ENCODE measurements at regions not wholly inside any gene's neighbourhood (a gene's known extent, or its start where the extent isn't known, plus 50 kb on each side); places are given as distances from the start of the nearest gene placed in this dataset.
"Not testable (repeated sequence)": the region's sequence is repeated elsewhere in the genome, so short reads cannot be mapped to it uniquely, and the experiment has no call there.

DNA sequence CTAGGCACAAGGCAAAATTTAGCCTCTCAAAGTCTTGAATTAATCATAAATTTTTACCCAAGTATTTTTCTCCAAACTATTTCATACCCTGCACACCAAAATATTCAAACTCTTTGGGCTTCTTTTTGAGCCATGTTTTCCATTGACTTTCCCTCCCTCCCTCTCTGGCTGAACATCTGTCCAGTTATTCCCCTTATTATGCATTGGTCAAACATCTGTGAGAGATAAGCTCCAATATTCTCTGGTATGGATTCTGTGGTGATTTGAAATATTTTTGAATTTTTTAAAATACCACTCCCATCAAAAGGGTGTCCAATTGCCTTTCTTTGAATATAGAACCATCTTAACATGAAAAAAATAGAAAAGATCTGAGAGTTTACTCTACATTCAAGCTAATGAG, 244.2 kb downstream of the RFPL4B start:
- no peak for DNase-seq

DNA sequence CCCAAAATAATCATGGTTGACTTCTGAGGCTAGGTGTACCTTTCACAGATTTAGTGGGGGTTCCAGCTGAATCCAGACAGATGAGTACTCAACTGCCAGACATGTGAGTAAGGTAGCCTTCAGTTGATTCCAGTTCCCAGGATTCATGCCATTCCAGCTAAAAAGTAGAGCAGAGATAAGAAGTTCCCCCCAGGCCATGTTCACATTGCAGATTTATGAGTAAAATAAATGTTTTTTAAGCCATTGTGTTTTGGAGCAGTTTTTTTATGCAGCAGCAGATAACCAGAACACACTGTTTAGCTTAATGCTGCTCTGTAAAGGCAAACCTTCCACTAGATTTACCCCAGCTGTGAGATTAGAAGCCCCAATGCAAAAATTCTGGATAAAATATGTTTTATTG, 245.0 kb downstream of the RFPL4B start:
- DNase-seq: no peak

DNA sequence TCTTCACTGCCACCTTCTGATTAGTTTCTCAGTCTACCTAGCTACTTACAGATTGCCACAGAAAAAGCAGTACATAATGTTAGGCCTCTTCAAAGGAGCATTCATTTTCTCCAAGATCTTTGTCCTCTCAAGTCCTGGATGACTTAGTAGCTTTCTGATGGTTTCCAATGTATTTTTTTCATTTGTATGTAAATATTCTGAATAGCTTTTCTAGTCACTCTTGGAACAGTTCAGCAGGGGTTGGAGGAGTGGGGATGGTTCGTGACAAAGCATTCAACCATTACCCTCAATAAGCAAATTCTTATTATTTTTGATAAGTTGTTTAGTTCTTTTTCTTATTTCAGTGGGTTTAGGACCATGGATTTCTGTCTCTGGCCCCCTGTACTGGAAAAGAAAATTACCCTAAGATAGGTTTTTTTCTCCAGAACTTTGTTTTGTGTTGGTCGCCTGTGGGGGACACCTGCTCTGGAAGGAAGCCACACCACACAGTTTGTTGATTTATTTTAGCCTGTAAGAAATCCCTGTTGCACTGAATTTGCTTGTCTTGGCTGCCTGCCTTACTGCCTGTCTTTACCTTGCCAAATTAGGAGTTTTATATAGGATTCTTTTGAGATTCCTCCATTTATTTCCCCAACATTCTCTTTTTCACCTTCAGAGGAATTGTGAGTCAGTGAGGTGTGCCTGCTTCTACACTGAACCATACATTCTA, 247.9 kb downstream of the RFPL4B start:
- no peak for DNase-seq

DNA sequence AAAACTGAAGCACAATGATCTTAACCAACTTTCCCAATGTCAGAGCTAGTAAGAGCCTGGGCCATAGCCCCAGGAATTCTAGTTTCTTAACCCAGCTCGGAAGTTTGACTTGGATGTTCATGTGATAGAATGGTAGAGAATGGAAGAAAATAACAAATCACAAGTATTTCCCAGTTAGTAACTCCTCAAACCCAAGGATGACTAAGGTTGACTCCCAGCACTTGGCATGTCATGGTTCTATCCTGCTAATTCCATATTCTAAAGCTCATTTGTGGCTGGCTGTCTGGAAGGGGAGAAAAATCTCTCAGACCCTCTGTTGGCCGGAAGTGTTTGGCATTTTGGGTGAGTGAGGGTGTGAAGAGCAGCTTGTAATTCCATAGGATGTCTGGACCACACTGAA, 248.7 kb downstream of the RFPL4B start:
- no peak for DNase-seq

DNA sequence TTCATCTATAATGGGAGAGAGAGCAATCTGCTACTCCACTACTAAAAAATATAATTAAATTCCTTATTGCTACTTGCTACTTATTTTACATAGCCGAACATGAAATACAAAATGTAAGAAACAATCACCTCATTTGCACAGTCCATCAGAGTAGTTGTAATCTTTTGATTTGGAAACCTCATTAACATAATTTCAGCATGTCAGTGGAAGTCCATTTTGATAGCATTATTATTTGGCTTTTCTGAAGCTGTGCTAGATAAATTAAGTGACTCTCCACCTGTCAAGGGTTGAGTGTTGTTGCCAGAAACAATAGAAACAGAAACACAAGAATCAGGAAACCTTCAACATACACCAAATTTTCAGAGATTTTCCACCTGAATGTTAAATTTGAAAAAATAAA, 250.0 kb downstream of the RFPL4B start:
- DNase-seq: no peak

DNA sequence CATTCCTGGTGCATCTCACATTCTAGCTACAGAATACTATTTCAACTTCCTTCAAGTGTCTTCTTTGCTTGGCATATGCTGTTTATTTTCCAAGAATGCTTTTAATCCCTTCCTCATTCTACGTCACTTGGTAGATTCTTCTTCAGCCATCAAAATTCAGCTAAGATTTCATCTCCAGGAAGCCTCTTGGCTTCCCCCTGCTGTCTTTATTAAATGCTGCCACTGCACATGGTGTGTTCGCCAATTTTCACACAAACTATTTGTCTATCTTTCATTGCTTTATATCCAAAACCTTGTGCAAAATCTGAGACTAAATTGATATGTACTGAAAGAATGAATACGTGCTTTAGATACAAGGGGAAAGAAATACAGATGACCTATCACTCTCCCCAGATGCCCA, 253.0 kb downstream of the RFPL4B start:
- no peak for DNase-seq

DNA sequence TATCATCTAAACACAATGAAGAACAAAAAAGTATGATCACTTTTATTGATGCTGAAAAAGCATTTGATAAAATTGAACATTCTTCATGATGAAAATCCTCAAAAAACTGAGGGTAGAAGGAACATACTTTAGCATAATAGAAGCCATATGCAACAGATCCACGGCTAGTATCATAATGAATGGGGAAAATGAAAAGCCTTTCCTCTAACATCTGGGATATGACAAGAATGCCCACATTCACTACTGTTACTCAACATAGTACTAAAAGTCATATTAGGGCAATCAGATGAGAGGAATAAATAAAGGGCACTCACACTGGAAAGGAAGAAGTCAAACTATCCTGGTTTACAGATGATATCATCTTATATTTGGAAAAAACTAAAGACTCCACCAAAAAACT, 256.6 kb downstream of the RFPL4B start:
- DNase-seq: no peak

DNA sequence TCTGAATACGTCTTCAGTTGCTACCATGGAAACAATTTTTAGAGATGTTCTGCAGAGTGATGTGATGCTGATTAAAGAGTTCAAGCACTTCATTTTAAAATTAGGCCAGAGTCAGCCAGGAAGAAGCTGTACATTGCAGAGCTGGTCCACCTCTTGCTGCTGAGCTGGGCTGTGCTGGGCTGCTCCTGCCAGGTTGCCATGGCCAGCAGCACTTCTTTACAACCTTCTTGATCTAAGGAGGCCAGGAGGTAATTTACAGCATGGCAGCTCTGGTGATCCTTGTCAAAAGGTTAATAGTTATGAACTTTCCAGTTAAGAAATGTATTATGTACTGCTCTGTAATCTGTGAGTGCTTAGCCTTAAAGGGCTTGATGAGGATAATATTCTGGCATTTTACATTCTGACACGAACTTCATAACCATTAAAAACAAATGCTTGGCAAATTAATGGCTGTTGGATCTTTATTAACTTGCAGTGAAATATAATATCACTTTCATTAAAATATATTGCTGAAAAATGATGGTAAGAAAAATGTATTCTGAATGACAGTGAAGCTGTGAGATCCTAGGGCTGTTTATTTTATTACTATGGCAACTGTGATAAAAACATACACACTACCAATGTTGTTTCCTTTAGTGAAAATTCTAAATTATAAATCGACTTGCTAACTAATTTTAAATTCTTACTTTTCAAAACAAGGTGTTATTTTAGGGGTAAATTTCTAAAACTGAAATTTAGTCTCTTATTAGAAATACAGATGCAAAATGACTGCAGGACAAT, 259.7 kb downstream of the RFPL4B start:
- no peak for DNase-seq

DNA sequence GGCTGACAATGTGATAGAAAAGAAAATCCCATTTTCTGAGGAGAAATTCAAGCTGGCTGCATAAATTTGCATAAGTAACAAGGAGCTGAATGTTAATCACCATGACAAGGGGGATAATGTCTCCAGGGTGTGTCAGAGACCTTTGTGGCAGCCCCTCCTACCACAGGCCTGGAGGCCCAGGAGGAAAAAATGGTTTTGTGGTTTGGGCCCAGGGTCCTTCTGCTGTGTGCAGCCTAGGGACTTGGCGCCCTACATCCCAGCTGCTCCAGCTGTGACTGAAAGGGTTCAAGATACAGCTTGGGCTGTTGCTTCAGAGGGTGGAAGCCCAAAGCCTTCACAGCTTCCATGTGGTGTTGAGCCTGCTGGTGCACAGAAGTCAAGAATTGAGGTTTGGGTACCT, 261.8 kb downstream of the RFPL4B start:
- not testable (repeated sequence) for DNase-seq

DNA sequence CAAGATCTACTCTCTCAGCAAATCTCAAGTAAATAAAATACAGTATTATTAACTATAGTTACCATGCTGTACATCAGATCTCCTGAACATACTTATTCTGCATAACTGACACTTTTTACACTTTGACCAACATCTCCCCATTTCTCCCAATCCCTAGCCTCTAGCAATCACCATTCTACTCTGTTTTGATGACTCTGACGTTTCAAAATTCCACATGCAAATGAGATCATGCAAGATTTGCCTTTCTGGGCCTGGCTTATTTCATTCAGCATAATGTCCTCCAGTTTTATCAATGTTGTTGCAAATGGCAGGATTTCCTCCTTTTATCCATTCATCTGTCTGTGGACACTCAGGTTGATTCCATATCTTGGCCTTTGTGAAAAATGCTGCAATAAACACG, 266.3 kb downstream of the RFPL4B start:
- no peak for DNase-seq

DNA sequence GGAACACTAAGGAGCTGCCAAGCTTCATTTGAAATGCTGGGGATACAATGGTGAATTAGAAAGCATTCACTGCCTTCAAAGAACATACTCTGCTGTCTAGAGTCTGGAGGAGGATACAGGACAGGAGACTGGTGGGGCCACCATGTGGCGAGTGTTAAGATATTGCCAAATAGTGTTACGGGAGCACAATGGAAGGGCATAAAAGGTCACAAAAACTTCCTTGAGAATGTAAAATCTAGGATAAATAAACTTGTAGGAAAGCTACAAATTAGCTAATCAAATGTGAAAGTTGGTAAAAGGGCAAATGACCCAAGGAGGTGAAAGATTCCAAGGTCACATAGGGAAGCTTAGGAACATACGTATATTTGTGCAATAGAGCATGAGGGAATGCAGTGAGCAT, 271.7 kb downstream of the RFPL4B start:
- DNase-seq: no peak

DNA sequence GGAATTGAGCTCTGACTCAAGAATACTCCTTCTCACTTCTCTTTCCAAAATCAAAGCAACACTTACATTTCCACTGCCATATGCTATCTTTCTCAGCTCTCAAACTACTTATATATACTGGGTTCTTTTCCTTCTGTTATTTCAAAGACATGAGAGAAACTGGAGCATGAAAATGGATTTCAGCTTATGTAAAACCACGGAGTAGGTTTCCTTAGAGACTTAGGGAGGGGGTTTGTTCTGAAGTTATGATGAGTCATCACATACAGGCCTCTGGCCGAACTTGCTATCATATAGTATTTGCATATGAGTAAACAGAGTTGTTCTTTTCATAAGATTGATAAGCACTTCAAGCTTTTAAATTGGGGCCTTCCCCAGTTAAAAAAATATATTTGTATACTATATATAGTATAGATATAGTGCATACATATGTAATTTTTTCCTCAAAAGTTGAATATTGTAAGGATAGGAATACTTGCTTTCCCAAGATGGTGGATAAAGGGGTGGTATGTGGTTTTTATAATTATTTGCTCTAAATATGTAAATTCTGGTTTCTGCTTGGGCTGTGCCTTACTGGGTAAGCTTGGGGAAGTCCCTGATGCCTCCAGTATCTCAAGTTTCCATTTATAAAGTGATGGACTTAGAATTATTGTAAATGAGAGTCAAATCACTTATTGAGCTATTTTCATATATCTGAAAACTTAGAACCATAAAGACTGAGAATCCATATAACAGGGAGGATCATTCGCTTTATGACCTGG, 273.9 kb downstream of the RFPL4B start:
- DNase-seq: no peak

DNA sequence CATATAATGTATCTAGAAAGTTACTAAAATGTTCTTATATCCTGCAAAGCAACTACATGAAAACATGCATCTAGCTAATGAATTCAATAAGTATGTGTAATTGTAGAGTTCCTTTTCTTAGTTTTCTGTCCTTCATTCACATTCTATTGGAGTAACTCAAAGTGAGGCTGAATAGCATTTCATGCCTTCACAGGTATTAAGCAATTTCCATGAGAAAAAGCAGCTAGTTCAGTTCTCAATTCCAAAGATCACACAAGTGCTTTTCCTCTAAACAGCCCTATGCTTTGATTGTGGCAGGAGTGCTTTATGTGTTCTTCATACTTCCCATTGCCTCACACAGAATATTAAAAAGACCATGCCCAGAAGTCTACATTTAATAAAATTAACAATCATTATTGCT, 274.9 kb downstream of the RFPL4B start:
- DNase-seq: no peak

DNA sequence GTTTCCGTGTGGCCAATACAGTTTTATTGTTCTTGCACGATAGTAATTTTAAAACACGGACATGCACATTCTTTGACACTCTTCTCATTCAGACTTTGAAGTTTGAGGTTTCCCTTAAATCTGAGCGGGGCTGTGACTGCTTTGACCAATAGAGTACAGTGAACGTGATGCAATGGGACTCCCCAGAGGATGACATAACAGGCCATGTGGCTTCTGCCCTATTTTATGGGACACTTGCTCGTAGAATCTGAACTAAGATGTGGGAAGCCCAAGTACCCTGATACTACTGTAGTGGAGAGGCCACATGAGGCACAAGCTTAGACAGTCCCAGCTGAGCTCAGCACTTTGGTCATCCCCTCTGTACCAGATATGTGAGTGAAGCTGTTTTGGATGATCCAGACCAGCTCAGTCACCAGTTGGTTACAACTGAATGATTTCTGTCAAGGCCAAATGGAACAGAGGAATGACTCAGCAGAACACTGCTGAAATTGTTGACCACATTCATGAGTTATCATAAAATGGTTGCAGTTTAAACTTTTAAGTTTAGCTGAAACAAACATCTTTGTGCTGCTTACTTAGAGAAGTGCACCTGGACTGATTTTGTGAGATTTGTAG, 279.4 kb downstream of the RFPL4B start:
- DNase-seq: no peak

DNA sequence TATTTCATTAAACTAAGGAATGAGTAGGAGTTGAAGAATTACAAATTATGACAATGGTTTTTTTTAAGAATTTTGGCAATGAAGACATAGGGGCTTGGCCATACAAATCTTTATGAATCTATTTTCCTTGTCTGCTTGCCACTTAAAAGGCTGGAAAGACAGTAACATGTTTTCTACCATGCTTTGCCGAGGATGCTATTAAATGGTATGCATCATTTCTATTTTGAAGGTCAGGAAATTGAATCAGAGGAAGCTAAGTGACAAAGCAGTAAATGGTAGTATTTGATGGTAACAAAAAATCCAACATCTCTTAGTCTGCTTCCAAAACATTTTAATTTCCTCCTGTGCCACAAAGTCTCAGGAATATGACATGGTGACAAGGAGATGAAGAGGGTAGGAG, 287.2 kb downstream of the RFPL4B start:
- no peak for DNase-seq

DNA sequence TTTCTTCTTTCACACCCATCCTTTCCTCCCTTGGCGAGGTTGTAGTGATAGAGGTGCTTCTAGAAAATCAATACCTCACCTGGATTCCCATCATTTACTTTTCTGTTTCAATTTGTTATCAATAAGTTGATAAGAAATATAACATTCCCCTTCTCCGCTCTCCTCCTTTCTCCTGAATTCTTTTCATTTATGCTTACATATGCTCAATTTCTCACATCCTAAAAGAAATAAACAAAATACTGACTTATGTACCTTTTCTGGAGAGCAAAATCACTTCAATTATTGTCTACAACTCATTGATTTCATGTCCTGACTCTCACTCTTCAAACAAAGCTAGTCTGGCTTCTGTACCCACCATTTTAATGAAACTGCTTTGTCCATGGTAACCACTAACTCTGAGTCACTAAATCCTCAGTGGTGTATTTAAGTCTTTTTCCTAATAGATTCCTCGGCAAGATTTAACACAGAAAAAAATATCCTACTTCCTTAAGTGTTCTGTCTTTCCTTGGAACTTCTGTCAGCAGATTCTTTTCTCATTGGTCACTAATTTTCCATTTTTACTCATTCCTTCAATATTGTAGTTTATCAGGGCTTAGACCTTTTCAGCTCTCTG, 289.6 kb downstream of the RFPL4B start:
- no peak for DNase-seq

DNA sequence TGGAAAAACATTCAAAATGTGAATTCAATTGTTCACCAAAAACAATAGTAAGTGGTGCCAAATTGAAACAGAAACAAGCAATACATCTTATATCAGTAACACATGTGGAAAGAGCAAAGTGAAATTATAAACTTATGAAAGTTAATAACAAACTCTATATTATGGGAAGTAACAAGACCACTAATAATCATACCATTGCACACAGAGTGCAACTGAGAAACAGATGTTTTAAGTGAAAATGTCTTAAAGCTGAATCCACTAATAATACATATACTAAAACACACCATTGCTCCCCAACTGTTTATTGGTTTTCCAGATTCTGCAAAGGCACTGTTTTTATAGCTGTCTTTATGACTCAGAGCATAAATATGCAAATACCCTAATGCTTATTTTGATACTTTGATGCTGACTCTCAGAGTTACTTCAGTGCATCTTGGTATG, 292.3 kb downstream of the RFPL4B start:
- DNase-seq: no peak

DNA sequence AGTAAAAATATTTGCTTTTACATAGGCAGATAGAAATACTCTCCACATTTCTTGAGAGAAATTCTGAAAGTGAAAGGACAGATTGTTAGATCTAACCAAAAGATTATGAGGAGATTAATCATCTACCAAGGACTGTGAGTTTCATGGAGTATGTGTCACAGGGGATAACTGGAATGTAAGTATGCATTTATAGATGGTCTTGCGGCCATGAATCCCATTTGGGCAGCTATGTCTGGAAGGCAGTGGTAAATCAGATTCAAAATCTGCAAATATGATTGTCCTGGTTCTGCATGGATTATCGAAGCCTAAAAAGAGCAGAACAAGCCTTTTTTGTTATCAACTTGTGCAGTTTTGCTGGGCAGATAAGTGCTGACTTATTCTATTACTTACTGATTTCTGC, 293.8 kb downstream of the RFPL4B start:
- DNase-seq: no peak

DNA sequence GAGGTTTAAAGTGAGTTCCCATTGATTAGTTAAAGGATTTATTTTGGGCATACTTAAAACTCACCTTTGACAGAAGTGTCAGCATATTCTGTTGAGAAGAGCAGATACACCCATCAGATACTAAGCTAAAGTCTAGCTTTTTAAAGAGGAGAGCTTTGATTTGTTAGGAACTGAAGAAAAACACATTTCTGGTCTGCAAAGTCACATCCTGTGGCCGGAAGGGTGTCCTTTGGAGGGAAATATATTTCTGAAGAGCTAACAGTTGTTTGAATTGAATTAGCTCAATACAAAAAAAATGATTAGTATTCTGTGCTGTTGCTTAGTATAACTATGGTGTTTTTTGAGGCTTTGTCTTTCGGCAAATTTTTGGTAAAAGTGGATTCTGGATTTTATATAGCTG, 302.7 kb downstream of the RFPL4B start:
- DNase-seq: no peak

DNA sequence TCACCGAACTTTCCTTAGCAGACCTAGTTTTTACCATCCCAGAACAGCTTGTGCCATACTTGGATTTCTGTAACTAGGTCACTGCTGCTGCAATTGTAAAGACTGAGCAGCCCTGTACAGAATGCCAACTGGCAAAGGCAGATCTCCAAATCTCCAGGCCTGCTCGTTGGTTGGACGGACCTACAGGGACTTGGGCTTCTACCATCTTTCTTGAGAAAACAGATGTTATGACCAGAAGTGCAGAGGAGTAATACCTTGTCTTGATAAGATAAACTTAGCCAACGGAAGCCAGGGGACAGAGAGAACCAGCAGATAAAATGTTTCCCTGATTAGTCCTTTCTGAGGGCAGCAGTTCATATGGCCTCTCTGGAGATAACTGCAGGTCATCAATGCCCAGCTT, 304.1 kb downstream of the RFPL4B start:
- no peak for DNase-seq

DNA sequence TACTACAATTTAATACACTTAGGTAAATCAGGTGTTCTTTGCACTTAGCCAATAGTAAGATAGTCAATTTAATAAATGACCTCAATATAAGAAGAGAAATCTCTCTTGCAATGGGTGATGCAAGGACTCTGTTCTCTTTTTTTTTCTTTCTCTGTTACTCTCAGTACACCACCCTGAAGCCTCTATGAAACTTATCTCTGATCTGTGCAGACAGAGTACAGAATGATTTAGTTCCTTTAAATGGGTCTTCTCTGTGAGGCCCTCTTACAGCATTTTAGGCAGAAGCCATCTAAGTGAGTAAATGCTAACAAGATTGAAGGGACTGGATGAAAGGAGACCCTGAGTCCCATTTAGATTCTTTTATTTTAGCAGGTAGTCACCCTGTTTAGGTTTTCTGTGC, 312.8 kb downstream of the RFPL4B start:
- DNase-seq: no peak

DNA sequence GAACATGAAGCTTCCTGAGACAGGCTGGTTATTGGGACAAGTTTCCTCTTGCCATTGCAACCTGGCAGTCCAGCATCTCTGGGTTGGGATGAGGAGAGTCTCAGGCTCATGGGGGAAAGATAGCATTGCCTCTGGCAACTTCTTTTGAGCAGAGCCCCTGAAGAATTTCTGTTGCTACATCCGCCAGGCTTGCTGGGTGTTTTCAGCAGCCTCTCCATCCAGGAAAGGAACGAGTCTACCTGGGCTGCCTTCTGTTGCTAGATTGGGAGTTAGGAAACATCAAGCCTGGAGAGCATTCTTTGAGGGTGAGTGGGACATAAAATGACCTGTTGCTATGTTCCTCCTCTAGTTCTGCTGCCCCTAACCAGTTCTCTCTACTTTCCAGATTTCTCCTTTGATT, 313.5 kb downstream of the RFPL4B start:
- DNase-seq: no peak

DNA sequence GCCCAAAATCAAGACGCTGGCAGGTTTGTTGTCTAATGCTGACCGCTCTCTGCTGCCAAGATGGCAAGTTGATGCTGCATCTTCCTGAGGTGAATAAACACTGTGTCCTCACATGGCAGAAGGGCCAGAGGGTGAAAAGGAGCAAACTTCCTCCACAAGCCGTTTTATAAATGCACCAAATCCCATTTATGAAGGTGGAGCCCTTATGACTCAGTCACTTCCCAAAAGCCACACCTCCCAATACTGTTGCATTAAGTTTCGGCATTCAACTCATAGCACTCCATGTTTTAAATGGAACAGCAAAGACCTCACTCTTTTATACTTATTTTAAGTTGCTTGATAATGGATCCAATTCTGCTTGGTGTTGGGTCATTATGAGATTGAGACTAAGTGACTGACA, 316.6 kb downstream of the RFPL4B start:
- DNase-seq: no peak

Measured in activated T-cell treated with anti-CD3 and anti-CD28 coated beads for 4 hours (primary cell).